GM12891 (cell line): ENCODE measurements at regions not wholly inside any gene's neighbourhood (a gene's known extent, or its start where the extent isn't known, plus 50 kb on each side); places are given as distances from the start of the nearest gene placed in this dataset.
A peak's percentile ranks its signal among the peaks of the same experiment; 100 is the strongest.

Source experiments
- DNase-seq: peaks from one replicate; pipeline ENCODE4 v3.0.0; 2011; ENCODE audit warnings: low spot score; ENCODE audit not compliant: insufficient read length
- FAIRE-seq: peaks from 2 replicates; lab custom pipeline; 2011; peaks lifted over from hg19 to GRCh38; lab: Jason Lieb, UNC
- PAX5 ChIP-seq: IDR thresholded peaks from 2 replicates; pipeline ENCODE4 v1.6.1; 2011; ENCODE audit warnings: low read length, moderate library complexity, mild to moderate bottlenecking; ENCODE audit not compliant: insufficient read depth, severe bottlenecking
- POLR2A ChIP-seq: IDR thresholded peaks from 2 replicates; pipeline ENCODE4 v1.6.1; 2011; ENCODE audit warnings: low read depth, low read length, control low read depth
- POLR2AphosphoS5 ChIP-seq: IDR thresholded peaks from 2 replicates; pipeline ENCODE4 v1.6.1; 2011; ENCODE audit warnings: low read depth, low read length, control low read depth
- POU2F2 ChIP-seq: IDR thresholded peaks from 2 replicates; pipeline ENCODE4 v1.6.1; 2011; ENCODE audit warnings: low read depth, mild to moderate bottlenecking, control low read depth, low read length, moderate library complexity
- SPI1 ChIP-seq: IDR thresholded peaks from 2 replicates; pipeline ENCODE4 v1.6.1; 2011; ENCODE audit warnings: low read depth, low read length, control low read depth
- TAF1 ChIP-seq: IDR thresholded peaks from 2 replicates; pipeline ENCODE4 v1.6.1; 2011; ENCODE audit warnings: low read depth, low read length, control low read depth

DNA sequence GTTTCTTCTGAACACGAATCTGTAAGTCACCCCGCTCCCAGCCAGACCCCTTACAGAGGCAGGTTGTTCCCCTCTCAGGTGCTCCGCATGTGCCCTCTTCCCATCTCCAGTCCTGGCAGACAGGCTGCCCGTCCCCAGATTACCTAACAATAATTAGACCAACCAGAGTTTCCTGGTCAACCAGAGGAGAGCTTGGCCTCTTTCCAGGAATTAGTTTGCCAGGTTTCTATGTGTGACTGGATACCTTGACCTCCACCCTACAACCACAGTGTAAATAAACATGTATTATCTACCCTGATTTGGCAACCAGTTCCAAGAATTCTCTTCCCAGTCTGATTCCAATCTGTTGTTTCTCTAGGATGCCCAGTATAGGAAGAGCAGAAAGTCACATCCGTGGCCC, 178.0 kb upstream of the UMPS start:
- no peak for TF ChIP-seq SPI1
- no peak for TF ChIP-seq POU2F2
- no peak for TF ChIP-seq PAX5
- TF ChIP-seq POLR2AphosphoS5, result no peak
- no peak for TF ChIP-seq POLR2A
- no peak for TF ChIP-seq TAF1
- FAIRE-seq (no peak), DNase-seq (no peak)

DNA sequence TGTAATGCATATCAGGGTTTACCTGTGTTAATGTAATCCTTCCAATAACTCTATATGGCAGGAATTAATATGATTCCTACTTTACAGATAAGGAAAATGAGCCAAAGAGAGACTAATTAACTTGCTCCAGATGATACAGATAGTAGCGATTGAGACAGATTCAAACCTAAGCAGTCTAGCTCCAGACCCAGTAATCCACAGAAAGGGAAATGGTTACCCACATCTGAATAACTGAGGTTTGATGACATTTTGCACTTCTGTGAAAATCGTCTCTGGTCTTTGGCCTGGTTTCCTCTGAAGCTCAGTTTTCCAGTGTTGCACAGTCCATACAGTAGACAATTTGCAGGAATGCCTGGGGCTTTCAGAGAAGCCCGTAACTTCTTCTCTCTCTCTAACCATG, 177.1 kb upstream of the UMPS start:
- DNase-seq, result no peak
- no peak for TF ChIP-seq POLR2AphosphoS5
- TF ChIP-seq PAX5, result no peak
- TF ChIP-seq POU2F2, result no peak
- no peak for TF ChIP-seq SPI1
- no peak for FAIRE-seq

- DNase-seq (no peak), FAIRE-seq (no peak)
- TF ChIP-seq PAX5 (no peak), POLR2AphosphoS5 (no peak), TAF1 (no peak), POLR2A (no peak), SPI1 (no peak), POU2F2 (no peak)
Observed at GRCh38 chr3:124556636-124557035, 173.6 kb upstream of the UMPS start.

DNA sequence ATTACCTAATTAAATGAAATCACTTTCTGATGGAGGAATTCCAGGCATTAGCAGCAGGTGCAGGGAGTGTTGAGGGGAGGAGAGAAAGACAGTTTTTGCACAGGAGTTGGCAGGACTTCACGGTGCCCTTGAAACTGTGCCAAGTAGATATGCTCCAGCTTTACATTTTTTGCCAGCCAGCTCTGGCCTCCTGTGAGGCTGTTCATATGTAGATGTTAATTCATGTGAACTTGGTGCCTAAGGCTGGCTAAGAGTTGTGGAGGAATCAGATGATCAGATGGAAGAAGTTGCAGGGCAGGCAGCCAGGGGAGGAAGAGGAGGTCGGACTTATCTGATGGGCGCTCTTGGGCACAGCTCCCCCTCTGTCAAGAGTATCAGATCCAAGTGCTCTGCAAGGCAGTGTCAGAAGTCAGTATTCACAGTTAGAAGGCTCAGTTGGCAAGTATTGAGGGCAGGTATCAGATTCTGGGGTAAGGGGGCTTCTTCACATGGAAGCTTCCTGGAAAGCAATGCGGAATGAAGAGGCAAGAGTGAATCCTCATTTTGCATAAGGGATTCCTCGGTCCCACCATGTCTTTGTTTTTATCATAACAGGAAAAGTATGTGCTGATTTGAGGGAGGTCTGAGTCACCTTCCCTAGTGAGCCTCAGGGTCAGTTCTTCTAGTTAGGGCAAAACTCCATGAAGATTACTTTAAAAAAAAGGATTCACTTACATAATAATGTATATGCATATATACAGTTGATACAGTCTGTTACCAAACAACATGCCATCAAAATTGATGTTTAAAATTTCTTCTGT, 172.6 kb upstream of the UMPS start:
- TF ChIP-seq POLR2A, result no peak
- no peak for TF ChIP-seq POU2F2
- no peak for TF ChIP-seq SPI1
- TF ChIP-seq TAF1, result no peak
- no peak for TF ChIP-seq POLR2AphosphoS5
- TF ChIP-seq PAX5, result no peak
- DNase-seq (no peak), FAIRE-seq (no peak)

DNA sequence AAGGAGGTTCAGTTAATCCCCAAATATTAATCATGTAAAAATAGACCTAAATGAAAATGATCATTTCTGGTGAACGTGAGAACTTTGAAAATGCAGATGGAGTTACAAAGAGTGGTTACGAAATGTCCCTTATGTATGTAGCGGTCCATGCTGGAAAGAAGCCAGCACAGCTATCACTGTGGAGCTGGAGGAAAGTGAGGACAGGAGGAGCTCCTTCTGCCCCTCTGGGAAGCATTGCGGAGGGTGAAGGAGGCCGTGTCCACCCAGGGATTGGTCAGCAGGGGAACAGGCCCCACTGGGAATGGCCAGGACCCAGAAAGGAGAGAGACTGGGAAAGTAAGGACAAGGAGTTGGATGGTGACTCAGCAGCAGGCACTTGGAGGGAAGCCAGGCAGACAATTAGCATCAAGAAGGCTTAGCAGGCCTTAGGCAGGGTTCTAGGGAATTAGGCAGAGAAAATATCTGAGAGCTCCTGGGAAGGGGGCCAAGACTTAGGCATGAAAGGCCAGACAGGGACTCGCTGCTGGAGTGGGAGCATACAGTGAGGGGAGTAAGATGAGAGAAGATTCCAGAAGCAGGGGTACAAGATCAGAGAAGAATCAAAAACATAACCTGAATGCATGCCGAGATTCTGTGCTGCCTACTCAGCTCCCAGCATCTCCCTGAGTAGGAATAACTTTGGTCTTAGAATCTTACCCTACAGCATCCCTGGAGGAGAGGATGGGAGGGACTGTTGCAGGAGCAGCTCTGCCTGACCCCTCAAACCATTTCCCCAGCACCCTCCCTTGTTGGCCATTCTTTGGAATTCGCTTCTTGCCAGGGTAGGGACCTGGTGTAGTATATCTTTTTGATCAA, 171.0 kb upstream of the UMPS start:
- no peak for DNase-seq
- FAIRE-seq, result no peak
- TF ChIP-seq TAF1, result no peak
- no peak for TF ChIP-seq POU2F2
- no peak for TF ChIP-seq POLR2A
- no peak for TF ChIP-seq SPI1
- TF ChIP-seq POLR2AphosphoS5, result no peak
- TF ChIP-seq PAX5, result no peak

DNA sequence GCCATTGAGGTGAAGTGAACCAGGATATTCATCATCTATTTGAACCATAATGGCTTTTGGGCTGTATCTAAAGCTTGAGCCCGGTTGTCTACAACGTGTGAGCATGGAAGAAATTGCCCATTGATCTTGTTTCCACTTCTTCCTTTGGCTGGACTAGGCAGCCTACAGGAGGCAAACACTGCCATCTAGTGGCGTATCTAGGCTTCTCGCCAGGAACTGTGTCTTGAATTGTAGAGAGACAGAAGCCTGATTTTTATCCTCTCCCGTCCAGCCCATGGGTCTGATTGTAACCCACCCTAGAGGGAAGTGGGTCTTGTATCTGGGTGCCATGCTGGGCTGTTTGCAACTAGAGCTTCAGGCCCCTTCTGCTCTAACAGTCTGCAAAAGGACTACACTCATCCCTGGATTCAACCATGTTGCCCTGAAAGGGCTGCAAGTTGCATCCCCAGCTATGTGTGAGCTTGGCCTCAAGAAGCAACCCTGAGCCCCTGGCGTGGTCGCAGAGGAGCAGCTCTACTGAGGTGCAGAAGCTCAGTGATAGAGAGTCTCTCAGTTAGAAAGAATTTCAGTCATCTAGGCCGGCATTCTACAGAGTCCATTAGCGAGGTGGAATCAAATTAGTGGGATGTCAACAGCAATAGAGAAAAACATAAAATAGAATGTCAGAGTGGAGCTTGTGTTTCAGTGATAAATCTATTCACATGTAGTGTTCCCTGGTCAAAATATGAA, 170.2 kb upstream of the UMPS start:
- TF ChIP-seq PAX5 (no peak), POLR2A (no peak), SPI1 (0 out of 2 replicates have a peak, but pooled peaks have one; percentile 11), POLR2AphosphoS5 (no peak)
- FAIRE-seq (peak; percentile 79), DNase-seq (peak; percentile 58)

DNA sequence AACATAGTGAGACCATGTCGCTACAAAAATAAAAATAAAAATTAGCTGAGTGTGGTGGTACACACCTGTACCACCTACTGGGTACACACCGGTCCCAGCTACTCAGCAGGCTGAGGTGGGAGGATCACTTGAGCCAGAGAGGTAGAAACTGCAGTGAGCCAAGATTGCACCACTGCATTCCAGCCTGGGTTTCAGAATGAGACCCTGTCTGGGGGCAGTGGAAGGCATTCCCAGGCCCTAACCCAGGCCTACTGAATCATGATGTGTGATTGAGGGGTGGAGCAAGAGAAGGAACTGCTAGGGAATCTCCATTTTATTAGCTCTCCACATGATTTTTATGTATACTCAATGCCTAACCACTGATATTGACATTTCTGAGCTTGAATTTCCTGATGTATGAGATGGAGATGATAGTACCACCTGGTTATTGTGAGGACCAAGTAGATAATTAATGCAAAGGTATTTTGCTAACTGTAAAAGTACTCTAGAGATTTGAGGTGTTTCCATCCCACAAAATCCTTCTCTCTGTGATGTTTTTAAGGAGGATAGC, 169.5 kb upstream of the UMPS start:
- TF ChIP-seq TAF1 (no peak), POU2F2 (no peak), POLR2A (no peak), SPI1 (no peak), POLR2AphosphoS5 (no peak), PAX5 (no peak)
- DNase-seq (no peak), FAIRE-seq (no peak)

- TF ChIP-seq TAF1 (no peak), POLR2A (no peak), POU2F2 (no peak), SPI1 (no peak), PAX5 (no peak), POLR2AphosphoS5 (no peak)
- FAIRE-seq (no peak), DNase-seq (no peak)
Observed at GRCh38 chr3:124562769-124563168, 167.5 kb upstream of the UMPS start.

DNA sequence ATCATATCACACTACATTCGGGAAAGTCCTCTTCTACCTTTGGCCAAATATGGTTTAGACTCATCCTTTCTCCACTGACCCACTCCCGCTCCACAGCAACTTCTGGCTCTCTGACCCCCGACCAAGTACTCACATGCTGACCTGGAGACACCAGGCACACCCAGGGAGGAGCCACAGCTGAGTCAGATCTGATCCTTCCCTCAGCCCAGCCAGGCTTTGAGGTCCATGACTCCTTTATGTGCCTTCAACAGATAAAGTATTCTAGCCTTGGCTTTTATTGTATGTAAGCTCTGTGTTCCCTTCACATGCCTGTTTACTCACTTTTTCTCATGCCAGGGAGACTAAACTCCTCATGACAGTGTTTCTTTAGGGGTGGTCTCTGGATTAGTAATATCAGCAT, 166.9 kb upstream of the UMPS start:
- FAIRE-seq (no peak), DNase-seq (no peak)
- TF ChIP-seq TAF1 (no peak), POU2F2 (no peak), POLR2AphosphoS5 (no peak), PAX5 (no peak), POLR2A (no peak), SPI1 (no peak)
